K562 (cell line): ENCODE measurements at regions not wholly inside any gene's neighbourhood (a gene's known extent, or its start where the extent isn't known, plus 50 kb on each side); places are given as distances from the start of the nearest gene placed in this dataset.

Source experiments
- HLTF ChIP-seq: fragments of 450-650 bp; IDR thresholded peaks from 2 replicates; pipeline ENCODE4 v1.6.1; 2016
- TBL1XR1 ChIP-seq, 2 experiments: IDR thresholded peaks; 2 replicates each; pipeline ENCODE4 v1.6.1; 2012; ENCODE audit warnings: improper control_type of control experiment in 2 of 2, low read length in 2 of 2, mild to moderate bottlenecking in 1 of 2
- TGIF2 ChIP-seq: sonication (generic); formaldehyde crosslinking; IDR thresholded peaks from 2 replicates; pipeline ENCODE4 v1.8.1; 2022; ENCODE audit warnings: mild to moderate bottlenecking, missing genetic modification reagents, moderate library complexity
- ZNF324 ChIP-seq: fragments of 250-450 bp; sonication (Bioruptor Pico); IDR thresholded peaks from 2 replicates; pipeline ENCODE4 v1.4.0; 2020; ENCODE audit warnings: mild to moderate bottlenecking
- ZNF644 ChIP-seq: fragments of 200-800 bp; sonication (Bioruptor generic); IDR thresholded peaks from 2 replicates; pipeline ENCODE4 v1.6.1; 2016; ENCODE audit warnings: low read depth, missing genetic modification characterization, missing compliant biosample characterization
- ZNF699 ChIP-seq: fragments of 250-450 bp; sonication (Bioruptor Pico); IDR thresholded peaks from 2 replicates; pipeline ENCODE4 v1.8.0; 2021; ENCODE audit warnings: mild to moderate bottlenecking, moderate library complexity; ENCODE audit not compliant: insufficient replicate concordance
- TF ChIP-seq, protein P1 (sequence below): fragments of 200-800 bp; sonication (Bioruptor generic); IDR thresholded peaks from 2 replicates; pipeline ENCODE4 v1.6.1; 2016; ENCODE audit warnings: missing genetic modification characterization, missing compliant biosample characterization
- TF ChIP-seq, protein P2 (sequence below): sonication (generic); formaldehyde crosslinking; IDR thresholded peaks from 2 replicates; pipeline ENCODE4 v1.8.0; 2022; ENCODE audit warnings: mild to moderate bottlenecking, low read depth, missing genetic modification reagents

DNA sequence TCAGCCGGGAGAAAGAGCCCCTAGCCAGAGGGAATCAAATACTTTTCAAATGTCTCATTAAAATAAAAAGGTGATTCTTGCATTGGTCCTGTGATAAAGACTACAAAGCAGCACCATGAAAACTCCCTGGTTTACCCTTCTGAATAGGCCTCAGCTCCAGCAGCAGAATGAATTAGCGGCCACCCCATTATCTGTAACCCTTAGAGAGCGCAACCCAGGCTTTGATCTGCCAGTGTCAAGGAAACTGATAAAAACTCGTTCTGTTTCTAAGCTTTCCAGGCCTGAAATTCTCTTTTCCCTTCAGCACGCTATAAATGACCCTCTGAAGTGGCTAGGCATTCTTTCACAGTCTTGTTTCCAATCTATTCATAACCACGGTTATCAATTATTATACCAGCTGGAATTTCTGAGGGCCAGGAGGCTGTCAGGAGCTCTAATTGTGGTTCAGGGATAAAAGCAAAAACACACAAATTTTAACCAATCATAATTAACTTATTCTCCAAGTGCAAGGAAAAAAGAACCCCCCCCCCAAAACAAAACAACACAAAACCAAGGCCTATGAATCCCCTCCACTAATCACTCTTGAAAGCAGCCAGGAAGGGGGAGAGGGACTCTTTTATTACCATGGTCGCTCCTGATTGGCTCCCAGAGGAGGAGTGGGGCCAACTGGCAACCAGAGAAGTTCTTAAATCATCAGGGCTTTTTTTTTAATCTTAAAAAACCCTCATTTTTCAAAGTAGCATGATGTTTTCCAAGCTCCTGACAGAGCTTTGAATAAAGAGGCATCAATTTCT lies 258.9 kb downstream of the CYRIA start (continued):
- TF ChIP-seq ZNF699 (CRISPR knock-in tag) = no peak
- no peak for TF ChIP-seq HLTF
- no peak for TF ChIP-seq TGIF2 (CRISPR knock-in tag)
- TF ChIP-seq, protein P1, sequence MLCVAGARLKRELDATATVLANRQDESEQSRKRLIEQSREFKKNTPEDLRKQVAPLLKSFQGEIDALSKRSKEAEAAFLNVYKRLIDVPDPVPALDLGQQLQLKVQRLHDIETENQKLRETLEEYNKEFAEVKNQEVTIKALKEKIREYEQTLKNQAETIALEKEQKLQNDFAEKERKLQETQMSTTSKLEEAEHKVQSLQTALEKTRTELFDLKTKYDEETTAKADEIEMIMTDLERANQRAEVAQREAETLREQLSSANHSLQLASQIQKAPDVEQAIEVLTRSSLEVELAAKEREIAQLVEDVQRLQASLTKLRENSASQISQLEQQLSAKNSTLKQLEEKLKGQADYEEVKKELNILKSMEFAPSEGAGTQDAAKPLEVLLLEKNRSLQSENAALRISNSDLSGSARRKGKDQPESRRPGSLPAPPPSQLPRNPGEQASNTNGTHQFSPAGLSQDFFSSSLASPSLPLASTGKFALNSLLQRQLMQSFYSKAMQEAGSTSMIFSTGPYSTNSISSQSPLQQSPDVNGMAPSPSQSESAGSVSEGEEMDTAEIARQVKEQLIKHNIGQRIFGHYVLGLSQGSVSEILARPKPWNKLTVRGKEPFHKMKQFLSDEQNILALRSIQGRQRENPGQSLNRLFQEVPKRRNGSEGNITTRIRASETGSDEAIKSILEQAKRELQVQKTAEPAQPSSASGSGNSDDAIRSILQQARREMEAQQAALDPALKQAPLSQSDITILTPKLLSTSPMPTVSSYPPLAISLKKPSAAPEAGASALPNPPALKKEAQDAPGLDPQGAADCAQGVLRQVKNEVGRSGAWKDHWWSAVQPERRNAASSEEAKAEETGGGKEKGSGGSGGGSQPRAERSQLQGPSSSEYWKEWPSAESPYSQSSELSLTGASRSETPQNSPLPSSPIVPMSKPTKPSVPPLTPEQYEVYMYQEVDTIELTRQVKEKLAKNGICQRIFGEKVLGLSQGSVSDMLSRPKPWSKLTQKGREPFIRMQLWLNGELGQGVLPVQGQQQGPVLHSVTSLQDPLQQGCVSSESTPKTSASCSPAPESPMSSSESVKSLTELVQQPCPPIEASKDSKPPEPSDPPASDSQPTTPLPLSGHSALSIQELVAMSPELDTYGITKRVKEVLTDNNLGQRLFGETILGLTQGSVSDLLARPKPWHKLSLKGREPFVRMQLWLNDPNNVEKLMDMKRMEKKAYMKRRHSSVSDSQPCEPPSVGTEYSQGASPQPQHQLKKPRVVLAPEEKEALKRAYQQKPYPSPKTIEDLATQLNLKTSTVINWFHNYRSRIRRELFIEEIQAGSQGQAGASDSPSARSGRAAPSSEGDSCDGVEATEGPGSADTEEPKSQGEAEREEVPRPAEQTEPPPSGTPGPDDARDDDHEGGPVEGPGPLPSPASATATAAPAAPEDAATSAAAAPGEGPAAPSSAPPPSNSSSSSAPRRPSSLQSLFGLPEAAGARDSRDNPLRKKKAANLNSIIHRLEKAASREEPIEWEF (CRISPR knock-in tag) = no peak
- no peak for TF ChIP-seq TBL1XR1 (IDR thresholded peaks at IDR 0.05; ENCODE audit: low read length in 2 of 2)
- TF ChIP-seq ZNF644 = no peak
- TF ChIP-seq, protein P2, sequence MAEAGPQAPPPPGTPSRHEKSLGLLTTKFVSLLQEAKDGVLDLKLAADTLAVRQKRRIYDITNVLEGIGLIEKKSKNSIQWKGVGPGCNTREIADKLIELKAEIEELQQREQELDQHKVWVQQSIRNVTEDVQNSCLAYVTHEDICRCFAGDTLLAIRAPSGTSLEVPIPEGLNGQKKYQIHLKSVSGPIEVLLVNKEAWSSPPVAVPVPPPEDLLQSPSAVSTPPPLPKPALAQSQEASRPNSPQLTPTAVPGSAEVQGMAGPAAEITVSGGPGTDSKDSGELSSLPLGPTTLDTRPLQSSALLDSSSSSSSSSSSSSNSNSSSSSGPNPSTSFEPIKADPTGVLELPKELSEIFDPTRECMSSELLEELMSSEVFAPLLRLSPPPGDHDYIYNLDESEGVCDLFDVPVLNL (CRISPR knock-in tag) = no peak
- TF ChIP-seq ZNF324 (CRISPR knock-in tag) = no peak
